ENCODE measurements at regions not wholly inside any gene's neighbourhood (a gene's known extent, or its start where the extent isn't known, plus 50 kb on each side); places are given as distances from the start of the nearest gene placed in this dataset.

DNA sequence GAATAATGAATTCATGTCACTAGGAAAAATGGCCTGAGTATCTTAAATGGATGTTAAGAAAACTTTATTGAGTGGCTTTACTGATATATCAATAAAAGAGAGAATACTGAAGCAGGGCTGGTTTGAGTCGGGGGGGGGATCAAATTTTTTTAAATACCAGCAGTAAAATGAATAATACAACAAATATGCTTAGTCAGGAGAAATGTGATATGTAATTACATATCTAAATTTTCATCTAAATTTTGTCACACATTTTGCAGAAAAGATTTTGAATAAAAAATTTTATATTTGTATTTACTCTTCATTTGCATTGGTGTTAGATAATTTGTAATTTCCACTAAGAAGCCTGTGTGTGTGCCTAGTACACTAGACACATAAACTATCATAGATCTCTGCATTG, 2300.2 kb downstream of the MRPL39 start:
- peaks cover 6 to 10% of the 10 kb centered on the region in 2 donors for H3K9me3 Mint-ChIP-seq
- no peak for DNase-seq
- intact Hi-C loops (cut with micrococcal nuclease) = no loop called here
- H3K27me3 ChIP-seq (ENCODE audit: control insufficient read depth, insufficient read depth, low read length) = no peaks in the 10 kb centered on the region
- H3K27me3 Mint-ChIP-seq (ENCODE audit: low read depth in 2 of 2) = no peaks in the 10 kb centered on the region
- no peaks in the 10 kb centered on the region for H3K9me3 ChIP-seq (ENCODE audit: control insufficient read depth, insufficient read depth, low read length)
- H3K4me1 ChIP-seq (ENCODE audit: control insufficient read depth, insufficient read depth, low read length) = no peaks in the 10 kb centered on the region
- H3K4me3 ChIP-seq (ENCODE audit: low read length) = no peak overlapping the region
- no peak overlapping the region for H3K4me3 Mint-ChIP-seq
- H3K36me3 Mint-ChIP-seq = peaks cover 2% of the 10 kb centered on the region
- no peak overlapping the region for H3K27ac ChIP-seq (ENCODE audit: low read length)
- TF ChIP-seq, protein P1, sequence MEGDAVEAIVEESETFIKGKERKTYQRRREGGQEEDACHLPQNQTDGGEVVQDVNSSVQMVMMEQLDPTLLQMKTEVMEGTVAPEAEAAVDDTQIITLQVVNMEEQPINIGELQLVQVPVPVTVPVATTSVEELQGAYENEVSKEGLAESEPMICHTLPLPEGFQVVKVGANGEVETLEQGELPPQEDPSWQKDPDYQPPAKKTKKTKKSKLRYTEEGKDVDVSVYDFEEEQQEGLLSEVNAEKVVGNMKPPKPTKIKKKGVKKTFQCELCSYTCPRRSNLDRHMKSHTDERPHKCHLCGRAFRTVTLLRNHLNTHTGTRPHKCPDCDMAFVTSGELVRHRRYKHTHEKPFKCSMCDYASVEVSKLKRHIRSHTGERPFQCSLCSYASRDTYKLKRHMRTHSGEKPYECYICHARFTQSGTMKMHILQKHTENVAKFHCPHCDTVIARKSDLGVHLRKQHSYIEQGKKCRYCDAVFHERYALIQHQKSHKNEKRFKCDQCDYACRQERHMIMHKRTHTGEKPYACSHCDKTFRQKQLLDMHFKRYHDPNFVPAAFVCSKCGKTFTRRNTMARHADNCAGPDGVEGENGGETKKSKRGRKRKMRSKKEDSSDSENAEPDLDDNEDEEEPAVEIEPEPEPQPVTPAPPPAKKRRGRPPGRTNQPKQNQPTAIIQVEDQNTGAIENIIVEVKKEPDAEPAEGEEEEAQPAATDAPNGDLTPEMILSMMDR (IDR thresholded peaks at IDR 0.05) = no peak
- ATAC-seq = no peak
- no CpG with 5 or more reads among the region's 1 CpG for WGBS (ENCODE audit: insufficient coverage)
- H3K27ac Mint-ChIP-seq = no peak overlapping the region
- H3K4me1 Mint-ChIP-seq = no peaks in the 10 kb centered on the region
- no peaks in the 10 kb centered on the region for H3K36me3 ChIP-seq (ENCODE audit: control insufficient read depth, insufficient read depth, low read length)

DNA sequence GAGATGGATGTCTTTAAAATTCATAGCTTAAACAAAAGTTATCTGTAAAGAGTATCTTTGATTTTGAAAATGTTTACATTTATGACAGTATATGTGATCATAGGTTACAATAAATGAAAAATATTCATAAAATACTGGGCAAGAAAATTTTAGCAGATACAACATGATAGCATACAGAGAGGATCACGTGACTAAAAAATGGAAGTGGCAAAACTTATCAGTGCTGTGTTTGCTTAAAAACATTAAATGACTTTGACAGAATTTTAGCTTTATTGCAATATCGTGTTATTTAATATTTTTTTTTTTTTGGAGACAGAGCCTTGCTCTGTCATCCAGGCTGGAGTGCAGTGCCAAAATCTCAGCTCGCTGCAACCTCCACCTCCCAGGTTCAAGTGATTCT, 2294.1 kb downstream of the NCAM2 start:
- intact Hi-C loops (cut with micrococcal nuclease) = no loop called here
- H3K27ac ChIP-seq (ENCODE audit: low read length) = no peak overlapping the region
- H3K4me1 ChIP-seq (ENCODE audit: control insufficient read depth, insufficient read depth, low read length) = no peaks in the 10 kb centered on the region
- ATAC-seq = no peak
- H3K27ac Mint-ChIP-seq = no peak overlapping the region
- no peak overlapping the region for H3K4me3 ChIP-seq (ENCODE audit: low read length)
- H3K27me3 ChIP-seq (ENCODE audit: control insufficient read depth, insufficient read depth, low read length) = no peaks in the 10 kb centered on the region
- peaks cover 4% of the 10 kb centered on the region for H3K9me3 ChIP-seq (ENCODE audit: control insufficient read depth, insufficient read depth, low read length)
- no peaks in the 10 kb centered on the region for H3K36me3 Mint-ChIP-seq
- no peaks in the 10 kb centered on the region for H3K27me3 Mint-ChIP-seq (ENCODE audit: low read depth in 2 of 2)
- peaks cover 18 to 24% of the 10 kb centered on the region in 2 donors for H3K9me3 Mint-ChIP-seq
- H3K4me1 Mint-ChIP-seq = no peaks in the 10 kb centered on the region
- WGBS (ENCODE audit: insufficient coverage) = 82% methylated on average over 3 of the region's 3 CpGs
- no peaks in the 10 kb centered on the region for H3K36me3 ChIP-seq (ENCODE audit: control insufficient read depth, insufficient read depth, low read length)
- H3K4me3 Mint-ChIP-seq = no peak overlapping the region
- DNase-seq = no peak
- TF ChIP-seq, protein P1 (IDR thresholded peaks at IDR 0.05) = no peak

DNA sequence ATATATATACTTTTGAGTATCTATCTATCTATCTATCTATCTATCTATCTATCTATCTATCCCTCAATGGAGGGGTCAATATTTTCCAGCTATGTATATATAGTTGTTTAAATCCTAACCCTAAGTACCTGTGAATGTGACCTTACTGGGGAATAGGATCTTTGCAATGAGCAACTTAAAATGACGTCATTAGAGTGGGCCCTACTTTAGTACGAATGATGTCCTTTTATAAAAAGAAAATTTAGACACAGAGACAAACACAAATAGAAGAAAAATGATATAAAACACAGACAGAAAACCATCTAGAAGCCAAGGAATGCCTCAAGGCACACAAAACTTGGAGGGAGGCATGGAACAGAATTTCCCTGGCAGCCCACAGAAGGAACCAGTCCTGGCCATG, 2283.7 kb downstream of the NCAM2 start:
- Histone ChIP-seq H3K36me3 (ENCODE audit: control insufficient read depth, insufficient read depth, low read length) (no peaks in the 10 kb centered on the region), H3K9me3 (ENCODE audit: control insufficient read depth, insufficient read depth, low read length) (no peaks in the 10 kb centered on the region), H3K4me3 (ENCODE audit: low read length) (no peak overlapping the region), H3K4me1 (ENCODE audit: control insufficient read depth, insufficient read depth, low read length) (no peaks in the 10 kb centered on the region), H3K27me3 (ENCODE audit: control insufficient read depth, insufficient read depth, low read length) (no peaks in the 10 kb centered on the region), H3K27ac (ENCODE audit: low read length) (no peak overlapping the region)
- Mint-ChIP-seq H3K4me3 (no peak overlapping the region), H3K27ac (no peak overlapping the region), H3K4me1 (no peaks in the 10 kb centered on the region), H3K36me3 (no peaks in the 10 kb centered on the region), H3K9me3 (peaks cover 12 to 14% of the 10 kb centered on the region in 2 donors), H3K27me3 (ENCODE audit: low read depth in 2 of 2) (no peaks in the 10 kb centered on the region)
- TF ChIP-seq, protein P1 (IDR thresholded peaks at IDR 0.05) = no peak
- DNase-seq = no peak
- intact Hi-C loops (cut with micrococcal nuclease) = no loop called here
- 100% methylated on average over 2 of the region's 2 CpGs for WGBS (ENCODE audit: insufficient coverage)
- no peak for ATAC-seq

DNA sequence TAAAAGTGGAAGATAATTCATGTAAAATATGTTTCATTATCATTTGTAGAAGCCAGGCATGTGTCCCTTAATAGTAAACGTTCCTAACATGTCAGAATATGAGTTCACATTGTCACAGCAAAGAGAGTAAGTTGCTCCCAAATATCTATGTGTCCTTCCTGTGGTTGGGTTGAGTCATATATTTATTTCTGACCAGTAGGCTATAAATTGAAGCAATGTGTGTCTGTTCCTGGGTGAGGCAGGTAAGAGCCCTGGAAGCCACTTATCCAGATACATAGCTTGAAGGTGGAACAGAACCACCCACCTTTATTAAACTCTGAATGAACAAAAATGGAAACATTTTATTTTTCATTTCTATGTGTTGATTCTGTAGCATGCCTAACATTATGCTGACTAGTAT, 2251.6 kb downstream of the NCAM2 start:
- intact Hi-C loops (cut with micrococcal nuclease) = no loop called here
- Histone ChIP-seq H3K27me3 (ENCODE audit: control insufficient read depth, insufficient read depth, low read length) (no peaks in the 10 kb centered on the region), H3K36me3 (ENCODE audit: control insufficient read depth, insufficient read depth, low read length) (no peaks in the 10 kb centered on the region), H3K9me3 (ENCODE audit: control insufficient read depth, insufficient read depth, low read length) (no peaks in the 10 kb centered on the region), H3K27ac (ENCODE audit: low read length) (no peak overlapping the region), H3K4me3 (ENCODE audit: low read length) (no peak overlapping the region), H3K4me1 (ENCODE audit: control insufficient read depth, insufficient read depth, low read length) (no peaks in the 10 kb centered on the region)
- 70% methylated on average over 1 of the region's 1 CpG for WGBS (ENCODE audit: insufficient coverage)
- Mint-ChIP-seq H3K36me3 (no peaks in the 10 kb centered on the region), H3K9me3 (peaks cover 11 to 12% of the 10 kb centered on the region in 2 donors), H3K4me3 (no peak overlapping the region), H3K4me1 (no peaks in the 10 kb centered on the region), H3K27ac (no peak overlapping the region), H3K27me3 (ENCODE audit: low read depth in 2 of 2) (no peaks in the 10 kb centered on the region)
- ATAC-seq (no peak), DNase-seq (no peak)
- TF ChIP-seq, protein P1 (IDR thresholded peaks at IDR 0.05) = no peak

All from natural killer cell (primary cell).